B cell (primary cell): ENCODE measurements at regions not wholly inside any gene's neighbourhood (a gene's known extent, or its start where the extent isn't known, plus 50 kb on each side); places are given as distances from the start of the nearest gene placed in this dataset.

ENCODE experiments used
- ATAC-seq: fragments of 200-7000 bp; cut with Tn5 transposase; one replicate; pipeline ENCODE4 v1.10.0; 2021; ENCODE audit warnings: low read depth, mild to moderate bottlenecking, moderate number of reproducible peaks, moderate library complexity
- CTCF ChIA-PET: fragments of 350-600 bp; sonication (Branson Sonifier 250); formaldehyde crosslinking; loops from one replicate; lab custom pipeline; 2021; ENCODE audit warnings: antibody characterized with exemption, inconsistent platforms; lab: Charles Lee
- POLR2A ChIA-PET: fragments of 350-600 bp; sonication (Branson Sonifier 250); formaldehyde crosslinking; loops from one replicate; lab custom pipeline; 2021; ENCODE audit warnings: antibody characterized with exemption; lab: Charles Lee
- DNase-seq: peaks from one replicate; pipeline ENCODE4 v3.0.0; 2013
- H2AFZ ChIP-seq: 2 replicates; pipeline ENCODE4 v1.6.1; 2012; ENCODE audit warnings: mild to moderate bottlenecking, low read depth, low read length; ENCODE audit not compliant: insufficient read depth, poor library complexity, severe bottlenecking
- H3K27ac ChIP-seq, 2 donors: 1 replicate in 1 of 2; 2 replicates in 1 of 2; pipeline ENCODE4 v1.5.1; 2012 to 2013; ENCODE audit warnings: low read length in 2 of 2, mild to moderate bottlenecking in 2 of 2, moderate library complexity in 1 of 2
- H3K27me3 ChIP-seq, 4 experiments: fragments of 200-600 bp in 1 of 4; sonication (generic) in 1 of 4; replicated peaks in 1 of 4; 1 replicate in 2 of 4; 2 replicates in 2 of 4; pipeline versions ENCODE4 v1.6.1 to v1.7.0; 2013 to 2016; ENCODE audit warnings: low read length in 3 of 4, mild to moderate bottlenecking in 2 of 4, mixed read lengths in 1 of 4, moderate library complexity in 1 of 4; ENCODE audit not compliant: insufficient read depth in 4 of 4, control insufficient read depth in 3 of 4; ENCODE audit errors: control extremely low read depth in 1 of 4
- H3K36me3 ChIP-seq, 2 experiments: replicated peaks in 1 of 2; 1 replicate in 1 of 2; 2 replicates in 1 of 2; pipeline versions ENCODE4 v1.6.1 to v1.7.1; 2013; ENCODE audit warnings: low read length in 1 of 2; ENCODE audit not compliant: insufficient read depth in 2 of 2, control insufficient read depth in 1 of 2; ENCODE audit errors: control extremely low read depth in 1 of 2, extremely low read depth in 1 of 2
- H3K4me1 ChIP-seq, 2 donors: fragments of 200-600 bp in 1 of 2; sonication (generic) in 1 of 2; 1 replicate in 1 of 2; 2 replicates in 1 of 2; pipeline versions ENCODE4 v1.5.1 to v1.6.1; 2013 to 2017; ENCODE audit warnings: low read length in 2 of 2; ENCODE audit not compliant: control insufficient read depth in 2 of 2, insufficient read depth in 2 of 2
- H3K4me2 ChIP-seq: replicated peaks from 2 replicates; pipeline ENCODE3; 2012; ENCODE audit warnings: mild to moderate bottlenecking, low read depth, low read length; ENCODE audit not compliant: poor library complexity, severe bottlenecking
- H3K4me3 ChIP-seq, 5 experiments: fragments of 200-600 bp in 1 of 5; sonication (generic) in 1 of 5; 1 replicate in 3 of 5; 2 replicates in 2 of 5; pipeline versions ENCODE4 v1.5.1 to v1.7.0; 2011 to 2016; ENCODE audit warnings: low read length in 4 of 5, mild to moderate bottlenecking in 4 of 5, low read depth in 2 of 5, control low read depth in 1 of 5, moderate library complexity in 1 of 5; ENCODE audit not compliant: insufficient read depth in 1 of 5; ENCODE audit errors: control extremely low read depth in 1 of 5, extremely low read depth in 1 of 5
- H3K79me2 ChIP-seq: fragments of 200-600 bp; sonication (generic); one replicate; pipeline ENCODE4 v1.6.0; 2016; ENCODE audit warnings: low read length; ENCODE audit not compliant: control insufficient read depth, insufficient read depth
- H3K9ac ChIP-seq: fragments of 200-600 bp; sonication (generic); 2 replicates; pipeline ENCODE4 v1.6.1; 2017; ENCODE audit warnings: mild to moderate bottlenecking, low read length, moderate library complexity
- H3K9me3 ChIP-seq, 3 donors: one replicate each; pipeline versions ENCODE4 v1.6.1 to v1.7.1; 2013; ENCODE audit warnings: low read length in 2 of 3; ENCODE audit not compliant: control insufficient read depth in 2 of 3, insufficient read depth in 1 of 3; ENCODE audit errors: control extremely low read depth in 1 of 3
- H4K20me1 ChIP-seq: 2 replicates; pipeline ENCODE4 v1.6.0; 2012; ENCODE audit warnings: mild to moderate bottlenecking, low read length; ENCODE audit not compliant: insufficient read depth, control insufficient read depth, poor library complexity, severe bottlenecking
- H3K27ac Mint-ChIP-seq: one replicate; pipeline ENCODE4 v1.8.0; 2021; ENCODE audit warnings: mixed read lengths
- H3K27me3 Mint-ChIP-seq: one replicate; pipeline ENCODE4 v1.8.0; 2021; ENCODE audit warnings: mixed read lengths
- H3K4me1 Mint-ChIP-seq: one replicate; pipeline ENCODE4 v1.8.0; 2021; ENCODE audit warnings: mixed read lengths
- H3K4me3 Mint-ChIP-seq: one replicate; pipeline ENCODE4 v1.8.0; 2021; ENCODE audit warnings: mixed read lengths
- H3K9me3 Mint-ChIP-seq: one replicate; pipeline ENCODE4 v1.8.0; 2022; ENCODE audit warnings: mixed read lengths; ENCODE audit not compliant: insufficient read depth
- EZH2 ChIP-seq: IDR thresholded peaks from 2 replicates; pipeline ENCODE4 v1.6.1; 2012; ENCODE audit warnings: borderline replicate concordance, low read depth, mild to moderate bottlenecking, moderate library complexity, low read length; ENCODE audit not compliant: insufficient read depth, poor library complexity, severe bottlenecking
- WGBS: methylation state at CpG from one replicate; pipeline ENCODE4 v1.1.5; 2013; ENCODE audit warnings: missing lambda C conversion rate; ENCODE audit not compliant: insufficient coverage; 5-methylcytosine and 5-hydroxymethylcytosine counted together
- intact Hi-C: fragments of 100-400 bp; cut with micrococcal nuclease; formaldehyde crosslinking; loops from one replicate; pipeline ENCODE4 v1.10.0; 2022
- TF ChIP-seq, protein P1 (sequence below): fragments of 200-600 bp; IDR thresholded peaks from one replicate; pipeline ENCODE4 v1.8.0; 2022; ENCODE audit warnings: antibody characterized with exemption, mild to moderate bottlenecking

DNA sequence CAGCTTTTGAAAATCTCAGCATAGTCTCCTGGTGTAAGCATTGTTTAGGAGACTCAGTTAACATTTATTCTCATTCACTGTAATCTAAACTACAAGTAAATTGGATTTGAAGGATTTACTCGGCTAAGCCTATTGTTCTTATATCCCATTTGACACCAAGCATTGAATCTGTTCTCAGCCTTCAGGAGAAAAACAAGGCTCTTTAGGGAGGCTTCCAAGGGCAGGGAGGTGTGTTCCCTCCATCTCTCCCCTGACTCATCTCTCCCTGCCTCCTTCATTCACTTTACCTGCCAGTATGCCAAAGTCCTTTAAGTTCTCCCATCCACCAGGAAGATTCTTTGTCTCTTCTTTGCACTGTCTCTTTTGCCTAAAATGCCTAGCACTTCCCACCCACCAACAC, 347.8 kb downstream of the MFSD1 start:
- ChIA-PET POLR2A (no interaction called here), CTCF (no interaction called here)
- ATAC-seq (no peak), DNase-seq (no peak)
- no peak overlapping the region for H3K4me2 ChIP-seq
- no peaks in the 10 kb centered on the region for H3K9me3 ChIP-seq
- no peak overlapping the region for H3K27ac ChIP-seq
- H3K27me3 Mint-ChIP-seq: no peaks in the 10 kb centered on the region
- no peaks in the 10 kb centered on the region for H3K36me3 ChIP-seq
- no peak overlapping the region for H3K4me3 ChIP-seq
- no peak for TF ChIP-seq EZH2
- TF ChIP-seq, protein P1, sequence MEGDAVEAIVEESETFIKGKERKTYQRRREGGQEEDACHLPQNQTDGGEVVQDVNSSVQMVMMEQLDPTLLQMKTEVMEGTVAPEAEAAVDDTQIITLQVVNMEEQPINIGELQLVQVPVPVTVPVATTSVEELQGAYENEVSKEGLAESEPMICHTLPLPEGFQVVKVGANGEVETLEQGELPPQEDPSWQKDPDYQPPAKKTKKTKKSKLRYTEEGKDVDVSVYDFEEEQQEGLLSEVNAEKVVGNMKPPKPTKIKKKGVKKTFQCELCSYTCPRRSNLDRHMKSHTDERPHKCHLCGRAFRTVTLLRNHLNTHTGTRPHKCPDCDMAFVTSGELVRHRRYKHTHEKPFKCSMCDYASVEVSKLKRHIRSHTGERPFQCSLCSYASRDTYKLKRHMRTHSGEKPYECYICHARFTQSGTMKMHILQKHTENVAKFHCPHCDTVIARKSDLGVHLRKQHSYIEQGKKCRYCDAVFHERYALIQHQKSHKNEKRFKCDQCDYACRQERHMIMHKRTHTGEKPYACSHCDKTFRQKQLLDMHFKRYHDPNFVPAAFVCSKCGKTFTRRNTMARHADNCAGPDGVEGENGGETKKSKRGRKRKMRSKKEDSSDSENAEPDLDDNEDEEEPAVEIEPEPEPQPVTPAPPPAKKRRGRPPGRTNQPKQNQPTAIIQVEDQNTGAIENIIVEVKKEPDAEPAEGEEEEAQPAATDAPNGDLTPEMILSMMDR: no peak
- no peak overlapping the region for H3K9ac ChIP-seq
- H2AFZ ChIP-seq: no peak overlapping the region
- no peaks in the 10 kb centered on the region for H3K4me1 Mint-ChIP-seq
- H3K4me1 ChIP-seq: no peaks in the 10 kb centered on the region
- intact Hi-C loops: no loop called here
- H4K20me1 ChIP-seq: no peaks in the 10 kb centered on the region
- no CpG with 5 or more reads among the region's 1 CpG for WGBS
- no peaks in the 10 kb centered on the region for H3K27me3 ChIP-seq
- no peaks in the 10 kb centered on the region for H3K9me3 Mint-ChIP-seq
- no peak overlapping the region for H3K27ac Mint-ChIP-seq
- no peaks in the 10 kb centered on the region for H3K79me2 ChIP-seq
- no peak overlapping the region for H3K4me3 Mint-ChIP-seq

DNA sequence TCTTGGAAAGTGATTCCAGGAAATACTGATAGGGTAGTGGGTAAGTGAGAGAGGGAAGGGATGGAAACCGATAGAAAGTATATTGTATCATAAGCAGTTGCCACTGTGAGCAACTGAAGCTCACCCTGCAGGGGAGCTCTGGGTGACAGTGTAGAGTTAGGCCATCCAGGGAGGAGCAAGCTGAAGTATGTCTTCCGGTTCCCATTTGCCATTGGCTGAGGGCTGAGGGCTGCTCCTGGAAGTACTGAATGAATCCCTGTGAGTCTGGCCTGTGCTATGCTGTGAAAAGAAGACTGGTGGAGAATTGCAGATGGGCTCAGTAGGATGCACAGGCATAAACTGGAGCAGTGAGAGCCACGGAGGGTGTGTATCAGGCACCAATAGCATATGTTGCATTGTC, 348.3 kb downstream of the MFSD1 start:
- Mint-ChIP-seq H3K27ac (no peak overlapping the region), H3K9me3 (no peaks in the 10 kb centered on the region), H3K4me3 (no peak overlapping the region), H3K4me1 (no peaks in the 10 kb centered on the region), H3K27me3 (no peaks in the 10 kb centered on the region)
- no peak for TF ChIP-seq EZH2
- TF ChIP-seq, protein P1: no peak
- no peak overlapping the region for H3K4me2 ChIP-seq
- no peak overlapping the region for H3K4me3 ChIP-seq
- no peaks in the 10 kb centered on the region for H3K9me3 ChIP-seq
- ChIA-PET POLR2A (no interaction called here), CTCF (no interaction called here)
- no peaks in the 10 kb centered on the region for H3K36me3 ChIP-seq
- H3K9ac ChIP-seq: no peak overlapping the region
- H2AFZ ChIP-seq: no peak overlapping the region
- intact Hi-C loops: no loop called here
- ATAC-seq (no peak), DNase-seq (no peak)
- no peaks in the 10 kb centered on the region for H3K4me1 ChIP-seq
- no peak overlapping the region for H3K27ac ChIP-seq
- WGBS: 88% methylated on average over 2 of the region's 3 CpGs
- no peaks in the 10 kb centered on the region for H3K27me3 ChIP-seq
- no peaks in the 10 kb centered on the region for H4K20me1 ChIP-seq
- no peaks in the 10 kb centered on the region for H3K79me2 ChIP-seq
